ENCODE measurements at regions not wholly inside any gene's neighbourhood (a gene's known extent, or its start where the extent isn't known, plus 50 kb on each side); places are given as distances from the start of the nearest gene placed in this dataset.
A peak's percentile ranks its signal among the peaks of the same experiment; 100 is the strongest.

DNA sequence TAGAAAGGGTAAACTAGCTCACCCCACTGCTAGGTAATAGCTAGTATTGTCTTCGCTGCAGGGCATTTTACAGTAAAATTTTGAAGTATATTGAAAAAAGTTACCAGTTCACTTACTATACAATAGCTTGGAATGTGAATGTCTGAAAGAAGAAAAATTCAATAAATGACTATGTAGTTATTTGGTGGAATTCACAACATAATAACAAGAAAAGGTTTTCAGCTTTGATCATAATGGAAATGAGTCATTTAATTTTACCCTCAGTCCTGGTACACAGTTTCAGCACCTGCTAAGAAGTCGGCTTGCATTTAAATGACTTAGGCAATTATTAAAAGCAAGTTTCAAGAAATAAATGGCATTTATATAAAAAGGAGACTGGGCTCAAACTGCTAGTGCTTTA lies 90.4 kb downstream of the NUP35 start:
- no peak overlapping the region for H3K27ac Mint-ChIP-seq
- peaks cover 5% of the 10 kb centered on the region for H3K36me3 Mint-ChIP-seq (ENCODE audit: low read depth)
- no peak overlapping the region for H3K4me3 Mint-ChIP-seq
- H3K4me1 Mint-ChIP-seq: peaks cover 5% of the 10 kb centered on the region
- intact Hi-C loops (cut with micrococcal nuclease): loop anchor here (1.0 to 10.0 kb wide), 2 partner anchors 15 to 260 kb away; no protein-coding TSS in a partner anchor
- H3K9me3 Mint-ChIP-seq: no peaks in the 10 kb centered on the region
- H3K27me3 Mint-ChIP-seq: no peaks in the 10 kb centered on the region
- no peak for DNase-seq

- Mint-ChIP-seq H3K36me3 (ENCODE audit: low read depth) (peaks cover 2% of the 10 kb centered on the region), H3K27me3 (no peaks in the 10 kb centered on the region), H3K4me1 (peaks cover 5% of the 10 kb centered on the region), H3K9me3 (no peaks in the 10 kb centered on the region), H3K27ac (no peak overlapping the region), H3K4me3 (no peak overlapping the region)
- no peak for DNase-seq
- intact Hi-C loops (cut with micrococcal nuclease): loop anchor here (10.0 kb wide), 1 partner anchor 261 kb away; no protein-coding TSS in a partner anchor
These were observed 91.7 kb downstream of the NUP35 start for GRCh38 chr2:183215917-183216316.

DNA sequence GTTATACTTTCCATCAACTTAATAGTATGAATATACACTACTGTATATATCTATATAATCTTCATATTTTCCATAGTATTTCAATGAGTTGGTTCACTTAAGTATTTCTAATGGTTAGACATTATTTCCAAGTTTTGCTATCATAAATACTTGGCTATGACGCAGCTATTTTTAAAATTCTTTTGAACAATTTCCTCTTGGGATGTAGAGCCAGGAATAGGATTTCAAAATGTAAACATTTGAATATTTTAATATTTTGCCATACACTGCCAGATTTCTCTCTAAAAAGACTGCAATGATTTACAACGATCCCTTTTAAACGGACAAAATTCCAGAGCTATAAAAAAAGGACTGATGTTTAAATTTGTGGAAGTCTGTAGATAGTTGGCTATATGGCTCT lies 95.6 kb downstream of the NUP35 start:
- Mint-ChIP-seq H3K9me3 (peaks cover 3% of the 10 kb centered on the region), H3K27ac (no peak overlapping the region), H3K4me1 (no peaks in the 10 kb centered on the region), H3K27me3 (no peaks in the 10 kb centered on the region), H3K36me3 (ENCODE audit: low read depth) (no peaks in the 10 kb centered on the region), H3K4me3 (no peak overlapping the region)
- no peak for DNase-seq
- intact Hi-C loops (cut with micrococcal nuclease): loop anchor here (10.0 kb wide), 1 partner anchor 265 kb away; no protein-coding TSS in a partner anchor

DNA sequence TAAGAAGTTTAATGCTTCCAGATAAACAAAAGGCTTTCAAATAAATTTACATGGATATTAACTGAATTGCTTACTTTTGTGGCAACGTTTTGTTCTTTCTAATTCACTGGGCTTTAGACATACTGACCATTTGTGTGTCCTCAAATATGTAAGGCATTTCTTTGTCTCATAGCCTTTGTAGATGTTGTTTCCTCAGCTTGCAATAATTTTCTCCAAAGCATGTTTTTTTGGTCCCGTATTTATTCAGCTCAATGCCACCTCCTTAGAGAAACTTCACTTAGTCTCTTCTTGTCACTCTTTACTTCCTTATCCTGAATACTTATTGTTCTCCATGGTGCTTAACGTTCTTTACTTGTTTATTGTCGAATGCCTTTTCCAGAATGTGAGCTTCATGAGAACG lies 98.5 kb downstream of the NUP35 start:
- H3K36me3 Mint-ChIP-seq (ENCODE audit: low read depth): peaks cover 4% of the 10 kb centered on the region
- DNase-seq: no peak

GRCh38 chr2:183224948-183225347 lies 100.7 kb downstream of the NUP35 start:
- Mint-ChIP-seq H3K4me1 (peaks cover 5% of the 10 kb centered on the region), H3K36me3 (ENCODE audit: low read depth) (peaks cover 4% of the 10 kb centered on the region), H3K4me3 (no peak overlapping the region), H3K27me3 (no peaks in the 10 kb centered on the region), H3K9me3 (peaks cover 9% of the 10 kb centered on the region), H3K27ac (no peak overlapping the region)
- no peak for DNase-seq
- intact Hi-C loops (cut with micrococcal nuclease): no loop called here

More for the DNA sequence above, 98.5 kb downstream of the NUP35 start:
- no peaks in the 10 kb centered on the region for H3K4me1 Mint-ChIP-seq
- intact Hi-C loops (cut with micrococcal nuclease): no loop called here
- H3K27me3 Mint-ChIP-seq: no peaks in the 10 kb centered on the region
- no peak overlapping the region for H3K4me3 Mint-ChIP-seq
- H3K27ac Mint-ChIP-seq: no peak overlapping the region
- H3K9me3 Mint-ChIP-seq: peaks cover 9% of the 10 kb centered on the region

DNA sequence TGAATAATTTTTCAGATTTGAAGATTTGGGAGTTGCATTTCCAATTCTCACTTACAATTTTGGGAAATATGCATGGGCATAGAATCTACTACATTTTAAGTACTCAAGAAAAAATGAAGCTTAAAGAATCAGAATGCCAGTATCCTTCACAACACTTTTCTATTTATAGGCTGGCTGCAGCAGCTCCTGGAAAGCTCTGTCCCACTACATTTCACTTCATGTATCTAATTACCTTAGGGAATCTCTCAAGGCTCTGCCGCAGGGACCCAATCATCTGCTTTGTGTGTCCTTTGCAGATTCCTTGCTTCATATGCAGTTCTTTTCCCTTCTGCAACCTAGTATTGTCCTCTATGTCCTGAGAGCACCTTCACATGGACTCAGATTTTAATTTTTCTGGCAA lies 102.9 kb downstream of the NUP35 start:
- no peaks in the 10 kb centered on the region for H3K27me3 Mint-ChIP-seq
- no peak for DNase-seq
- peaks cover 5% of the 10 kb centered on the region for H3K4me1 Mint-ChIP-seq
- peaks cover 4% of the 10 kb centered on the region for H3K36me3 Mint-ChIP-seq (ENCODE audit: low read depth)
- H3K9me3 Mint-ChIP-seq: peaks cover 9% of the 10 kb centered on the region
- no peak overlapping the region for H3K4me3 Mint-ChIP-seq
- H3K27ac Mint-ChIP-seq: no peak overlapping the region
- intact Hi-C loops (cut with micrococcal nuclease): no loop called here

- DNase-seq: no peak
- no peaks in the 10 kb centered on the region for H3K27me3 Mint-ChIP-seq
- intact Hi-C loops (cut with micrococcal nuclease): loop anchor here (1.0 kb wide), 1 partner anchor 15 kb away; no protein-coding TSS in a partner anchor
- H3K4me1 Mint-ChIP-seq: peaks cover 5% of the 10 kb centered on the region
- H3K9me3 Mint-ChIP-seq: peaks cover 6% of the 10 kb centered on the region
- H3K36me3 Mint-ChIP-seq (ENCODE audit: low read depth): peaks cover 4% of the 10 kb centered on the region
- peak overlapping the region; percentile 72 for H3K27ac Mint-ChIP-seq
- no peak overlapping the region for H3K4me3 Mint-ChIP-seq
These were observed 105.1 kb downstream of the NUP35 start for GRCh38 chr2:183229386-183229785.

- Mint-ChIP-seq H3K4me3 (no peak overlapping the region), H3K27ac (no peak overlapping the region), H3K4me1 (peaks cover 5% of the 10 kb centered on the region), H3K9me3 (no peaks in the 10 kb centered on the region), H3K36me3 (ENCODE audit: low read depth) (no peaks in the 10 kb centered on the region), H3K27me3 (no peaks in the 10 kb centered on the region)
- intact Hi-C loops (cut with micrococcal nuclease): no loop called here
- DNase-seq: no peak
These were observed 108.1 kb downstream of the NUP35 start for GRCh38 chr2:183232161-183232865.

DNA sequence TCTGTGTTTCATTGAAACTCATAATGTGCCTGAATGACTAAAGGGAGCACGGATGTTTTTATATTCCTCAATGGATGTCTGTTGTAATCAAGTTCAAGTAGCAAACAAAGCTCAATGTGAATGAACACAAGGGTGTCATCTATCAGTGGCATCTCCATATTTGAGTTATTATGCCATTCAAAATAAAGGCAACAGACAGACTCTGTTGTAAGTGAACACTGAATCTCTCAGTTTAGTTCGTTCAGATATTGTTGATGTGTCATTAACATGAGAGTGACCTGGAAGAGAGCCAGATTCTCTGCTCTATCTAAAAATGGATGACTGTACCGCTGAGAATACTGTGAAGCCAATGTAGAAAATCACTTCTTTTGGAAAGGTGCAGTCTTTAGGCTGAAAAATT lies 118.7 kb downstream of the NUP35 start:
- no peak overlapping the region for H3K27ac Mint-ChIP-seq
- intact Hi-C loops (cut with micrococcal nuclease): no loop called here
- H3K36me3 Mint-ChIP-seq (ENCODE audit: low read depth): no peaks in the 10 kb centered on the region
- DNase-seq: no peak
- H3K4me1 Mint-ChIP-seq: no peaks in the 10 kb centered on the region
- H3K4me3 Mint-ChIP-seq: no peak overlapping the region
- H3K9me3 Mint-ChIP-seq: no peaks in the 10 kb centered on the region
- peaks cover 2% of the 10 kb centered on the region for H3K27me3 Mint-ChIP-seq

DNA sequence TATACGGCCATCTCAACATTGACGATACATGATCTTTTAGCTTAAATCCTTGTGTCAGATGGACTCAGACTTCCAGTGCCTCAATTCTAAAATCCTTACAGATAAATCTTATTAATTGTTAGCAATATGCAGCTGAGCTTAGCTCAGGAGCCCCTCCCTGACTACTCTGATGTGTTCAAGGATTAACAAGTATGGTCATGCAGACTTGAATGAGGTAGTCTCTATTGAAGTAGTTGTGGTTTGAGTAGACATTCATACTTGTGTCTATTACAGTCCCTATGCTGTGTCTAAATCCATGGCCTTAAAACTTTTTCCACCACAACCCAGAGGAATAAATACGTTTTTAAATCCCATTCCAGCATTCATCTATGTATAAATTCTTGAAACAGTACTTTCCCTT lies 119.5 kb downstream of the NUP35 start:
- Mint-ChIP-seq H3K4me3 (no peak overlapping the region), H3K27ac (no peak overlapping the region), H3K27me3 (peaks cover 2% of the 10 kb centered on the region), H3K4me1 (no peaks in the 10 kb centered on the region), H3K9me3 (no peaks in the 10 kb centered on the region), H3K36me3 (ENCODE audit: low read depth) (no peaks in the 10 kb centered on the region)
- DNase-seq: no peak
- intact Hi-C loops (cut with micrococcal nuclease): no loop called here

- intact Hi-C loops (cut with micrococcal nuclease): no loop called here
- no peak for DNase-seq
- Mint-ChIP-seq H3K4me1 (no peaks in the 10 kb centered on the region), H3K27ac (no peak overlapping the region), H3K27me3 (peaks cover 2% of the 10 kb centered on the region), H3K9me3 (no peaks in the 10 kb centered on the region), H3K36me3 (ENCODE audit: low read depth) (no peaks in the 10 kb centered on the region), H3K4me3 (no peak overlapping the region)
These were observed 120.1 kb downstream of the NUP35 start for GRCh38 chr2:183244300-183244844.

GRCh38 chr2:183248866-183249567 lies 124.8 kb downstream of the NUP35 start:
- H3K27me3 Mint-ChIP-seq: peaks cover 2% of the 10 kb centered on the region
- intact Hi-C loops (cut with micrococcal nuclease): no loop called here
- DNase-seq: no peak
- no peaks in the 10 kb centered on the region for H3K4me1 Mint-ChIP-seq
- H3K9me3 Mint-ChIP-seq: no peaks in the 10 kb centered on the region
- no peak overlapping the region for H3K4me3 Mint-ChIP-seq
- H3K27ac Mint-ChIP-seq: no peak overlapping the region
- no peaks in the 10 kb centered on the region for H3K36me3 Mint-ChIP-seq (ENCODE audit: low read depth)

- H3K9me3 Mint-ChIP-seq: no peaks in the 10 kb centered on the region
- H3K27me3 Mint-ChIP-seq: peaks cover 2% of the 10 kb centered on the region
- H3K27ac Mint-ChIP-seq: no peak overlapping the region
- no peak overlapping the region for H3K4me3 Mint-ChIP-seq
- H3K36me3 Mint-ChIP-seq (ENCODE audit: low read depth): no peaks in the 10 kb centered on the region
- no peaks in the 10 kb centered on the region for H3K4me1 Mint-ChIP-seq
- intact Hi-C loops (cut with micrococcal nuclease): no loop called here
- no peak for DNase-seq
These were observed 125.8 kb downstream of the NUP35 start for GRCh38 chr2:183250061-183250460.

DNA sequence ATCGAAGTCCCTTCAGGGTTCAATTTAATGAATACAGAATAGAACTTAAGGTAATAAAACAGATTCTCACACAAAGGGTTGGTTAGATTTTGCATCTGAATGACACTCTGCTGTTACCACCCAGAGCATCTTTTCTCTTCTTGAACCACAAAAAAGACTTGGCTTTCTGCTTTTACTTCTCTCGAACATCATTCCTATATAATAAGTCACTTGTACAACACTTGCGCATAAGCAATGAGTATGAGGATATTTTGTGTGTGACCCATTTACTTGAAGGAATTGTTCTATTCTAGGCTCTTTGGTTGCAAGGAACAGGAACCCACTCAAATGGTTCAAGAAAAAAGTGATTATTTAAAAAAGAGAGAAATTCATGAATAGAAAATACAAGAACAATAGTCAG lies 126.2 kb downstream of the NUP35 start:
- no peaks in the 10 kb centered on the region for H3K9me3 Mint-ChIP-seq
- no peak overlapping the region for H3K27ac Mint-ChIP-seq
- intact Hi-C loops (cut with micrococcal nuclease): no loop called here
- no peak for DNase-seq
- peaks cover 2% of the 10 kb centered on the region for H3K27me3 Mint-ChIP-seq
- H3K4me1 Mint-ChIP-seq: no peaks in the 10 kb centered on the region
- no peaks in the 10 kb centered on the region for H3K36me3 Mint-ChIP-seq (ENCODE audit: low read depth)
- no peak overlapping the region for H3K4me3 Mint-ChIP-seq

All from activated CD4-positive, alpha-beta T cell treated with anti-CD3 and anti-CD28 coated beads, Interleukin-2, amount 10 ng/mL, durations not matched to agents 24 days and 14 days (primary cell).